Esophagus muscularis mucosa (tissue), 3 donors: ENCODE measurements at regions not wholly inside any gene's neighbourhood (a gene's known extent, or its start where the extent isn't known, plus 50 kb on each side); places are given as distances from the start of the nearest gene placed in this dataset.

Source experiments
- CTCF ChIP-seq, 3 experiments: fragments of 200-600 bp in 2 of 3; fragments of 450-650 bp in 1 of 3; sonication (generic) in 2 of 3; IDR thresholded peaks; one replicate each; pipeline ENCODE4 v1.5.1; 2017 to 2019; ENCODE audit warnings: antibody characterized with exemption in 3 of 3, mild to moderate bottlenecking in 2 of 3, moderate library complexity in 1 of 3
- POLR2A ChIP-seq: fragments of 450-650 bp; IDR thresholded peaks from one replicate; pipeline ENCODE4 v1.6.1; 2017; ENCODE audit warnings: antibody characterized with exemption, moderate library complexity, mild to moderate bottlenecking, low read depth

- no peak for TF ChIP-seq CTCF (IDR thresholded peaks at IDR 0.05)
- TF ChIP-seq POLR2A, result no peak
Observed at GRCh38 chr2:182598626-182599025, 117.4 kb upstream of the DNAJC10 start.
